ENCODE measurements at regions not wholly inside any gene's neighbourhood (a gene's known extent, or its start where the extent isn't known, plus 50 kb on each side); places are given as distances from the start of the nearest gene placed in this dataset.

DNA sequence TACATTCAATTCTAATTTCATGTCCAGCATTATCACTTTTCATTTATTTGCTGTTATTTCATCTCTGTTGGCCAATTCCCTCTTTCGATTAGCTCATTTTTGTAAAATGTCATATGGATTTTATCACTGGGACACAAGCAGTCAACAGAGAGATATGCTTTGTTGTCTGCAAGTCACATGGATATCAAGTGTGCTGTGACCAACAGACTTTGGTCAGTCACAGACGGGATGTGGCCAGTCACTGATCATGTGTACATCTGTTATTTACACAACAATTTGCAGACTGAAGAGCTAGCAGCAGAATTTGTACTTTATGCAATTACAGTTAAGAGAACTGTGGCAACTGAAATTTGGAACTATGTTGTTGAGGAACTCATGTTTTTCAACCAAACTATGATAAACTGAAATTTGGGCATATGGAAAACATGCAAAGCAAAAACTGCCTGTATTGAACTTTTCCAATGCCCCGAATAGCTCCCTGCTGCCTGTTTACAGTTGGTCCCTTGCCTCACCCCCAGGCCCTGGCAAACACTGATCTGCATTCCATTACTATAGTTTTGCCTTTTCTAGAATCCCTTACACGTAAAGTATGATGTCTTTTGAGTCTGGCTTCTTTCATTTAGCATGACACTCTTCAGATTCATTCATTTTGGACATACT is 104.4 kb downstream of the RPL22L1 start:
- no peaks in the 10 kb centered on the region for H3K4me1 ChIP-seq (ENCODE audit: control insufficient read depth in 1 of 2, insufficient read depth in 2 of 2, low read length in 2 of 2)
- no peak overlapping the region for H3K4me3 ChIP-seq (ENCODE audit: low read depth in 1 of 2, low read length in 2 of 2)
- H3K27ac ChIP-seq (ENCODE audit: low read length) = no peak overlapping the region
- no peaks in the 10 kb centered on the region for H3K36me3 ChIP-seq (ENCODE audit: control insufficient read depth in 1 of 2, insufficient read depth in 2 of 2, low read length in 2 of 2)
- H3K27me3 ChIP-seq (ENCODE audit: low read depth, low read length) = no peaks in the 10 kb centered on the region
- no peaks in the 10 kb centered on the region for H3K9me3 ChIP-seq (ENCODE audit: control insufficient read depth in 1 of 2, low read length in 2 of 2)

DNA sequence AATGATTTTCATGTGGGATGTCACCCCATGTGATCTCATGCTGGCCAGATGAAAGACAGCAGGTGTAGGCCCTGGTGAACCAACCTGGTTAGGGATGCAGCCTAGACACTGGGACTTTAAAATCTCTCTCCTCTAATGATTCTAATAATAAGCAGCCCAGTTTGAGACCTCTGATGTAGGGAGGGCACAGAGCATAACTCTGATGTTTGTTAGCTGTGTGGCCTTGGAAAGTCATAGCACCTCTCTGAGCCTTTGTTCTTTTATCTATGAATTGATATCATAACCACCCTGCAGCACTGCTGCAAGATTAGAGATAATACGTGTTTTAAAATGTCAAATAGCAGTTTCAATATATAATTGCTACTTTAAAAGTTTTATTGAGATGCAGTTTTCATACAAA is 106.0 kb downstream of the RPL22L1 start:
- Histone ChIP-seq H3K9me3 (ENCODE audit: control insufficient read depth in 1 of 2, low read length in 2 of 2) (no peaks in the 10 kb centered on the region), H3K4me3 (ENCODE audit: low read depth in 1 of 2, low read length in 2 of 2) (no peak overlapping the region), H3K36me3 (ENCODE audit: control insufficient read depth in 1 of 2, insufficient read depth in 2 of 2, low read length in 2 of 2) (no peaks in the 10 kb centered on the region), H3K27ac (ENCODE audit: low read length) (no peak overlapping the region), H3K4me1 (ENCODE audit: control insufficient read depth in 1 of 2, insufficient read depth in 2 of 2, low read length in 2 of 2) (no peaks in the 10 kb centered on the region), H3K27me3 (ENCODE audit: low read depth, low read length) (no peaks in the 10 kb centered on the region)

DNA sequence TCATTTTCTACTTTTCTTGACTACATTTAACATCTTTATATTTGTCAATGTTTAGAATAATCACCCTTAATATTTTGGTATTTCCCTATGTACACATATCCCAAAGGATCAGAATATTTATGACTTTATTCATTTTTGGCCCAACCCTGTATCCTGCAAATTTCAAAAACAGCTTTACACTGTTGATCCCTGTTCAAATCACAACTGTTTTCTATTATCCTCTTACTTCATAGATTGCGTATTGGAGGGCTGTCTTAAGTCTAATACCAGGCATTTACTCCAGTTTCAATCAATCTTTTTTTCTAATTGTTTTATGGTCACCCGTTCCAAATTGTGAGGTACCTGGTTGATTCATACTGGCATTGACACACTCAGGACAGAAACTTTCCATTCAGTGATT is 107.9 kb downstream of the RPL22L1 start:
- H3K36me3 ChIP-seq (ENCODE audit: control insufficient read depth in 1 of 2, insufficient read depth in 2 of 2, low read length in 2 of 2) = no peaks in the 10 kb centered on the region
- H3K27me3 ChIP-seq (ENCODE audit: low read depth, low read length) = no peaks in the 10 kb centered on the region
- no peak overlapping the region for H3K27ac ChIP-seq (ENCODE audit: low read length)
- H3K9me3 ChIP-seq (ENCODE audit: control insufficient read depth in 1 of 2, low read length in 2 of 2) = no peaks in the 10 kb centered on the region
- no peak overlapping the region for H3K4me3 ChIP-seq (ENCODE audit: low read depth in 1 of 2, low read length in 2 of 2)
- no peaks in the 10 kb centered on the region for H3K4me1 ChIP-seq (ENCODE audit: control insufficient read depth in 1 of 2, insufficient read depth in 2 of 2, low read length in 2 of 2)

DNA sequence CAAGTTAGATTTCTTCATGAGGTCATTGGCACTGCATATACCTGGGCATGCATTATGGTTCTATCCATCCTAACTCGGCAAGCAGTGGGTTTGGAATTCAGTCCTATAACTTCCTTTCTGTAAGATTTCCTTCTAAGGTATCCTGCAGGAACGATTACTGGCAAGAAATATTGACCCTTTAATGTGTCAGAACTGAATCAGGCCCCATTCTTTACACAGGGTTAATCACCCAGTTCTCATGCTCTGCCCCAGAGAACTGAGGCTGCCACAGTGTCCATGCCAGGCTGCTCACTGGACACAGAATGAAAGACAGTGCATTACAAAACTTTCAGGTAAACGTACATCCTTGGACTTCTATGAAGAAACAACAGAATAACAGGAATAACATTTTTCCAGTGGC is 108.9 kb downstream of the RPL22L1 start:
- Histone ChIP-seq H3K36me3 (ENCODE audit: control insufficient read depth in 1 of 2, insufficient read depth in 2 of 2, low read length in 2 of 2) (no peaks in the 10 kb centered on the region), H3K27me3 (ENCODE audit: low read depth, low read length) (no peaks in the 10 kb centered on the region), H3K9me3 (ENCODE audit: control insufficient read depth in 1 of 2, low read length in 2 of 2) (no peaks in the 10 kb centered on the region), H3K27ac (ENCODE audit: low read length) (no peak overlapping the region), H3K4me1 (ENCODE audit: control insufficient read depth in 1 of 2, insufficient read depth in 2 of 2, low read length in 2 of 2) (no peaks in the 10 kb centered on the region), H3K4me3 (ENCODE audit: low read depth in 1 of 2, low read length in 2 of 2) (no peak overlapping the region)

DNA sequence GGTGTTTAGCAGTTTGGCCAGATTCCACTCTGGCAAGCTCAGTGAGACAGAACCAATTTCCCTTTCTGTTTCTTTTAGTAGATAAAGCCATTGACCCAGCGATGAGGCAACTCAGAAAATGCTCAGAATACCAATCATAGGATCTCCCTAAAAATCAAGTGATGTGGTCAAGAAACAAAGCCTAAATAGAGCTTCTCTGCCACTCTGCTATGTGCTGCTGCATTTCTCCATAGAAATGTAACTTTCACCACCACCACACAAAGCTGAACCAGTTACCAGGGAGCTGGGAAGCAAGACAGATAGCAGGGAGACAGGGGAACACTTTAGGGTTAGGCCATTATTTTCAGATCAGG is 109.8 kb downstream of the RPL22L1 start:
- Histone ChIP-seq H3K9me3 (ENCODE audit: control insufficient read depth in 1 of 2, low read length in 2 of 2) (no peaks in the 10 kb centered on the region), H3K4me3 (ENCODE audit: low read depth in 1 of 2, low read length in 2 of 2) (no peak overlapping the region), H3K27me3 (ENCODE audit: low read depth, low read length) (no peaks in the 10 kb centered on the region), H3K27ac (ENCODE audit: low read length) (no peak overlapping the region), H3K4me1 (ENCODE audit: control insufficient read depth in 1 of 2, insufficient read depth in 2 of 2, low read length in 2 of 2) (no peaks in the 10 kb centered on the region), H3K36me3 (ENCODE audit: control insufficient read depth in 1 of 2, insufficient read depth in 2 of 2, low read length in 2 of 2) (no peaks in the 10 kb centered on the region)

DNA sequence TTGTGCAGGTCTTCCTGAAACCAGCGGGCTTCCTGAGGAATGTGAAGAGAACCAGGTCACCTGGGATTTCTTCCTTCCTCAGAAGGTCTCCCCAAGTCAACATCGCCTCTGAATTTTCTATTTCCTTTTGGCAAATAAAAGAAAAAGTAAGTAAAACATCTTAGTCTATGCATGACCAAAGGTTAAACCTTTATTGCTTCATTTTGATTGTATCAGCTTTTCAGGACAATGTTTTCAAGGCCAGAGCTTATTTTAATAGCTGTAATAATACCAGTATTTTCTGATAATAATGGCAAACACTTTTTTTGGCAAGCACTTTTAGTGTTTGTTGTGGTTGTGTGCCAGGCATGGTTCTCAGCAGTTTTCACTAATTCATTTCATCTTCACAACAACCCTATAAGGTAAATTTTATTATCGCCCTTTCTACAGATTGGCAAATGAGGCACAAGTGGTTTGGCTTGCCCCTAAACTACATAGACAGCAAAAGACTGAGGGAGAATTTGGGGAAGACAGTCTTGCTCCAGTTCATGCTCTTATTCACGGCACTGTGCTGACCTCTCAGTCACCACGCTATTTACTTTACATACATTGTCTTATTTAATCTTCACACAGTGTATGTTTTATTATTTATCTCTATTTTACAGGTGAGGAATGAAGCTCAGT is 110.4 kb downstream of the RPL22L1 start:
- H3K4me3 ChIP-seq (ENCODE audit: low read depth in 1 of 2, low read length in 2 of 2) = no peak overlapping the region
- no peaks in the 10 kb centered on the region for H3K36me3 ChIP-seq (ENCODE audit: control insufficient read depth in 1 of 2, insufficient read depth in 2 of 2, low read length in 2 of 2)
- H3K4me1 ChIP-seq (ENCODE audit: control insufficient read depth in 1 of 2, insufficient read depth in 2 of 2, low read length in 2 of 2) = no peaks in the 10 kb centered on the region
- no peaks in the 10 kb centered on the region for H3K27me3 ChIP-seq (ENCODE audit: low read depth, low read length)
- H3K27ac ChIP-seq (ENCODE audit: low read length) = no peak overlapping the region
- H3K9me3 ChIP-seq (ENCODE audit: control insufficient read depth in 1 of 2, low read length in 2 of 2) = no peaks in the 10 kb centered on the region

DNA sequence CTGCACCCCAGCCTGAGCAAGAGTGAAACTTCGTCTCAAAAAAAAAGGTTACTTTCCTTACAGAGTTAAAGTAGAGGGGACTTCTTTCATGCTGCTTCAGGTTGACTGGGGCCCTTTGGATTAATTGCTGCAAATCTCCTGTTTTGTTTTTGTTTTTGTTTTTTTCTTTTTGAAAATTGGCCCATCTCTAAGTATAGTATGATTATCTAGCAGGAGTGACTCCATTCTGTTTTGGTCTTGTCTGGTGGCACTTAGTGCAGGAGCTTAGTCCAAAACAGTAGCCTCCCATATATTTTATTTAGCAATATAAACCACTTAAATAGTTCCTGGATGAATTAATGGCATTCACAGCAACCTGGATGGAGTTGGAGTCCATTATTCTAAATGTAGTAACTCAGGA is 113.0 kb downstream of the RPL22L1 start:
- Histone ChIP-seq H3K4me3 (ENCODE audit: low read depth in 1 of 2, low read length in 2 of 2) (no peak overlapping the region), H3K4me1 (ENCODE audit: control insufficient read depth in 1 of 2, insufficient read depth in 2 of 2, low read length in 2 of 2) (no peaks in the 10 kb centered on the region), H3K27ac (ENCODE audit: low read length) (no peak overlapping the region), H3K36me3 (ENCODE audit: control insufficient read depth in 1 of 2, insufficient read depth in 2 of 2, low read length in 2 of 2) (no peaks in the 10 kb centered on the region), H3K27me3 (ENCODE audit: low read depth, low read length) (no peaks in the 10 kb centered on the region), H3K9me3 (ENCODE audit: control insufficient read depth in 1 of 2, low read length in 2 of 2) (no peaks in the 10 kb centered on the region)

DNA sequence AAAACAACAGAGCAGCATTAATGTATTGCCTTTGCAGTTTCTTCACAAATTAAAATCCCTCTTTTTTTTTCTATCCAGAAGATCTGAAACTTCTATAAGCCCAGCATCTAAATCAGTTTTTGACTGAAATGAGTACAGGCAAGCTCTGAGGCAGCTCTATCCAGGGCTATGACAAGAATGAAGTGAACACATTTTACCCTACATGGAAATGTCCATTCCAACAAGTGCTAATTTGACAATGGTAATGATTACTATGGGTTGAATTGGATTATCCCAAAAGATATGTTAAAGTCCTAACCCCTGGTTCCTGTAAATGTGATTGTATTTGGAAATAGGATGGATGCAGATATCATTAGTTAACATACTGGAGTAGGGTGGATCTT is 115.7 kb downstream of the RPL22L1 start:
- Histone ChIP-seq H3K36me3 (ENCODE audit: control insufficient read depth in 1 of 2, insufficient read depth in 2 of 2, low read length in 2 of 2) (no peaks in the 10 kb centered on the region), H3K4me1 (ENCODE audit: control insufficient read depth in 1 of 2, insufficient read depth in 2 of 2, low read length in 2 of 2) (peaks cover 5 to 7% of the 10 kb centered on the region in 2 donors), H3K27me3 (ENCODE audit: low read depth, low read length) (no peaks in the 10 kb centered on the region), H3K4me3 (ENCODE audit: low read depth in 1 of 2, low read length in 2 of 2) (no peak overlapping the region), H3K27ac (ENCODE audit: low read length) (no peak overlapping the region), H3K9me3 (ENCODE audit: control insufficient read depth in 1 of 2, low read length in 2 of 2) (no peaks in the 10 kb centered on the region)

DNA sequence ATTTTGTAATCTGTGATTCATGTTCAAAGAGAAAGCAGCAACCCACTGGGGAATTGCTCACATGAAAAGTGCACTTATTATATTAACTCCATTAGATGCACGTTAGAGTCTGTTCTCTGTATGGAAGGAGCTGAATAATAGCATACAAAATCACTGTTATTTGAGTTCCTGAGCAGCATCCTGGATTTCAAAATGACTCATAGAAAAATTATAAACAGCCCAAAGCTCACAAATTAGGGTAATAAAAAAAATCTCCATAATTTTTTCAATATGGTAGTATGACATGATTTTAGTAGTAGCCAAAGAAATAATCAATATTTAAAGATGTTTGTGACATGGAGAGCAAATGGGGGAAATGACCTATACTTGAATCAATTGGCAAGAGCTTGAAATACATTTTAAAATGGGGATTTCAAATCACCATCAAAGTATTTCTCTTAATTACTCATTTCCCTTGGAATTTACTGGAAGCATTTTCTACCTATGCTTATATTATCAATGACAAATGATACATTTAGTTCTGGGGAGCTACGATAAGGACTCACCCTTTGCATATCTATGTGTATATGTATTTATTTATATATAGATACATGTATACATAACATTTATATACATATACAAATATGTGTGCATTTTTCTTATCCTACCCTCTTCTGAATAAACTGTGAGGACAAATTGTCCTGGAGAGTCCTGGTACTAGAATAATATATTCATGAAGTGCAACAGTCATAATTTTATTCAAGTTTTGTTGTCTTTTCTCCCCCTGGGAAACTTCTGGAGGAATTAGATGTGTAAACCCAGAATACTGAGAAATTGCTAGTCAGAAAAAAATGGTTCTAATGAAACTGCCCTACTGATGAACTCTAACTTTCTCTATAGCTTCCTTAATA is 116.3 kb downstream of the RPL22L1 start:
- no peaks in the 10 kb centered on the region for H3K27me3 ChIP-seq (ENCODE audit: low read depth, low read length)
- H3K4me1 ChIP-seq (ENCODE audit: control insufficient read depth in 1 of 2, insufficient read depth in 2 of 2, low read length in 2 of 2) = peaks cover 5 to 7% of the 10 kb centered on the region in 2 donors
- H3K27ac ChIP-seq (ENCODE audit: low read length) = no peak overlapping the region

DNA sequence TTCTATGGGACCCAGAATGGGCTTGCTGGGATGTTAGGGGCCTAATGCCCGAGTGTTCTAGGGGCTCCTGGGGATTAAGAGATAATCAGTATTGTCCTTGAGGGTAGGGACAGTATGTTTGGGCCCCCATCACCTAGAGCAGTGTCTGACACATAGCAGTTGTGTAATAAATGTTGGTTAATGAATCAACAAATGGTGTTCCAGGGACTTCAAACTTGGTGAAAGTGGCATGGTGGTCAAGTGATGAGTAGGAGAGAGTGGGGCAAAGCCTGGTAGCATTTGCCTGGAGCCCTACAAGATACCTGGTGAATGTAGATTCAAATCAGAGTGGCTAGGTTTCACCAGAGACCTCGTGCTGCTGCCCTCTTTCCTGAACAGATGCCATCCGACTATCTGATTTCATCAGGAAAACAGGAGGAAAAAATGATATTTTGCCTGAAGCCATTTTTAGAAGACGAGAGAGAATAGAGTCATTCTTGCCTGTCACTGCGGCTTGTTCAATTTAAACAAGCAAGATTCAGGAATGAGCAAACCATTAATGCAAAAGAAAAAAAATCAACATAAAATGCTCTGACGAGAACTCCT is 117.3 kb downstream of the RPL22L1 start:
- H3K4me3 ChIP-seq (ENCODE audit: low read depth in 1 of 2, low read length in 2 of 2) = no peak overlapping the region
- H3K9me3 ChIP-seq (ENCODE audit: control insufficient read depth in 1 of 2, low read length in 2 of 2) = no peaks in the 10 kb centered on the region
- peaks cover 5 to 7% of the 10 kb centered on the region in 2 donors for H3K4me1 ChIP-seq (ENCODE audit: control insufficient read depth in 1 of 2, insufficient read depth in 2 of 2, low read length in 2 of 2)
- H3K27me3 ChIP-seq (ENCODE audit: low read depth, low read length) = no peaks in the 10 kb centered on the region
- H3K27ac ChIP-seq (ENCODE audit: low read length) = no peak overlapping the region
- H3K36me3 ChIP-seq (ENCODE audit: control insufficient read depth in 1 of 2, insufficient read depth in 2 of 2, low read length in 2 of 2) = no peaks in the 10 kb centered on the region

More for the DNA sequence above, 116.3 kb downstream of the RPL22L1 start:
- H3K4me3 ChIP-seq (ENCODE audit: low read depth in 1 of 2, low read length in 2 of 2) = no peak overlapping the region
- H3K36me3 ChIP-seq (ENCODE audit: control insufficient read depth in 1 of 2, insufficient read depth in 2 of 2, low read length in 2 of 2) = no peaks in the 10 kb centered on the region
- H3K9me3 ChIP-seq (ENCODE audit: control insufficient read depth in 1 of 2, low read length in 2 of 2) = no peaks in the 10 kb centered on the region

DNA sequence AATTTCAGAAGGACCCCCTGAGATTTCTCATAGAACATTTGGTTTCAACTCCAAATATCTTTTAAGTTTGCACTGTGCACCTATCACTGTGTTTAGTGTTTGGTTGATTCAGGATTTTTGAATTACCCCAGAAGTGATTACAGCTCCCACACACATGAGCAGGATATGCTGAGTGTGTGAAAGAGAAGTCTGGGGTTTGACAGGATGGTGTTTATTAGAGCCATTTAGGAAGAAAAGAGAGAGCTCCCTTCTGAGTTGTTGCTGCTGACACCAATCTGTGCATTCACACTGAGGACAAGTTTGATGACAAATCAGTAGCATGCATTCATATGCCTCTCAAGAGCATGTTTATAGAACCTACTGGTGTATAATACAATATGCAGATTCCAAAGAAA is 118.1 kb downstream of the RPL22L1 start:
- Histone ChIP-seq H3K4me1 (ENCODE audit: control insufficient read depth in 1 of 2, insufficient read depth in 2 of 2, low read length in 2 of 2) (peaks cover 5 to 7% of the 10 kb centered on the region in 2 donors), H3K27me3 (ENCODE audit: low read depth, low read length) (no peaks in the 10 kb centered on the region), H3K9me3 (ENCODE audit: control insufficient read depth in 1 of 2, low read length in 2 of 2) (no peaks in the 10 kb centered on the region), H3K36me3 (ENCODE audit: control insufficient read depth in 1 of 2, insufficient read depth in 2 of 2, low read length in 2 of 2) (no peaks in the 10 kb centered on the region), H3K4me3 (ENCODE audit: low read depth in 1 of 2, low read length in 2 of 2) (no peak overlapping the region), H3K27ac (ENCODE audit: low read length) (no peak overlapping the region)

Measured in muscle layer of duodenum (tissue), 2 donors.